ENCODE measurements at regions not wholly inside any gene's neighbourhood (a gene's known extent, or its start where the extent isn't known, plus 50 kb on each side); places are given as distances from the start of the nearest gene placed in this dataset.
"Not testable (repeated sequence)": the region's sequence is repeated elsewhere in the genome, so short reads cannot be mapped to it uniquely, and the experiment has no call there.

DNA sequence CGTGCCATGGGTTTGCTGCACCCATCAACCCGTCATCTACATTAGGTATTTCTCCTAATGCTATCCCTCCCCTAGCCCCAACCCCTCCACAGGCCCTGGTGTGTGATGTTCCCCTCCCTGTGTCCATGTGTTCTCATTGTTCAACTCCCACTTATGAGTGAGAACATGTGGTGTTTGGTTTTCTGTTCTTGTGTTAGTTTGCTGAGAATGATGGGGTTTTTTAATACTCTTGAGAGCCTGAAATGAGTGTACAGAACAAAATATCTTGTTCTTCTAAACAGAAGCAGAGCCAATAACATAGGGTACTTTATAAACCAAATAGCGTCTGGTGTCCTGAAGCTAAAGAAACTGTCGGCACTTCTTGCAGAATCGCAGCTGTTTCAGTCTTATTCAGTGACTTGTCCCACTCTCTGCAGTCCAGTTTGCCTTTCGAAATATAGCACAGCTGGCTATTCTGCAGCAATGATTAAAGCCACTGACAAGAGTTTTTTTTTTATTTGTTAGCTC lies 52.1 kb downstream of the GASK1B start:
- TF ChIP-seq, protein P1, sequence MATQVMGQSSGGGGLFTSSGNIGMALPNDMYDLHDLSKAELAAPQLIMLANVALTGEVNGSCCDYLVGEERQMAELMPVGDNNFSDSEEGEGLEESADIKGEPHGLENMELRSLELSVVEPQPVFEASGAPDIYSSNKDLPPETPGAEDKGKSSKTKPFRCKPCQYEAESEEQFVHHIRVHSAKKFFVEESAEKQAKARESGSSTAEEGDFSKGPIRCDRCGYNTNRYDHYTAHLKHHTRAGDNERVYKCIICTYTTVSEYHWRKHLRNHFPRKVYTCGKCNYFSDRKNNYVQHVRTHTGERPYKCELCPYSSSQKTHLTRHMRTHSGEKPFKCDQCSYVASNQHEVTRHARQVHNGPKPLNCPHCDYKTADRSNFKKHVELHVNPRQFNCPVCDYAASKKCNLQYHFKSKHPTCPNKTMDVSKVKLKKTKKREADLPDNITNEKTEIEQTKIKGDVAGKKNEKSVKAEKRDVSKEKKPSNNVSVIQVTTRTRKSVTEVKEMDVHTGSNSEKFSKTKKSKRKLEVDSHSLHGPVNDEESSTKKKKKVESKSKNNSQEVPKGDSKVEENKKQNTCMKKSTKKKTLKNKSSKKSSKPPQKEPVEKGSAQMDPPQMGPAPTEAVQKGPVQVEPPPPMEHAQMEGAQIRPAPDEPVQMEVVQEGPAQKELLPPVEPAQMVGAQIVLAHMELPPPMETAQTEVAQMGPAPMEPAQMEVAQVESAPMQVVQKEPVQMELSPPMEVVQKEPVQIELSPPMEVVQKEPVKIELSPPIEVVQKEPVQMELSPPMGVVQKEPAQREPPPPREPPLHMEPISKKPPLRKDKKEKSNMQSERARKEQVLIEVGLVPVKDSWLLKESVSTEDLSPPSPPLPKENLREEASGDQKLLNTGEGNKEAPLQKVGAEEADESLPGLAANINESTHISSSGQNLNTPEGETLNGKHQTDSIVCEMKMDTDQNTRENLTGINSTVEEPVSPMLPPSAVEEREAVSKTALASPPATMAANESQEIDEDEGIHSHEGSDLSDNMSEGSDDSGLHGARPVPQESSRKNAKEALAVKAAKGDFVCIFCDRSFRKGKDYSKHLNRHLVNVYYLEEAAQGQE (IDR thresholded peaks at IDR 0.05; ENCODE audit: insufficient replicate concordance, low read depth): not testable (repeated sequence)
- TF ChIP-seq, protein P2, sequence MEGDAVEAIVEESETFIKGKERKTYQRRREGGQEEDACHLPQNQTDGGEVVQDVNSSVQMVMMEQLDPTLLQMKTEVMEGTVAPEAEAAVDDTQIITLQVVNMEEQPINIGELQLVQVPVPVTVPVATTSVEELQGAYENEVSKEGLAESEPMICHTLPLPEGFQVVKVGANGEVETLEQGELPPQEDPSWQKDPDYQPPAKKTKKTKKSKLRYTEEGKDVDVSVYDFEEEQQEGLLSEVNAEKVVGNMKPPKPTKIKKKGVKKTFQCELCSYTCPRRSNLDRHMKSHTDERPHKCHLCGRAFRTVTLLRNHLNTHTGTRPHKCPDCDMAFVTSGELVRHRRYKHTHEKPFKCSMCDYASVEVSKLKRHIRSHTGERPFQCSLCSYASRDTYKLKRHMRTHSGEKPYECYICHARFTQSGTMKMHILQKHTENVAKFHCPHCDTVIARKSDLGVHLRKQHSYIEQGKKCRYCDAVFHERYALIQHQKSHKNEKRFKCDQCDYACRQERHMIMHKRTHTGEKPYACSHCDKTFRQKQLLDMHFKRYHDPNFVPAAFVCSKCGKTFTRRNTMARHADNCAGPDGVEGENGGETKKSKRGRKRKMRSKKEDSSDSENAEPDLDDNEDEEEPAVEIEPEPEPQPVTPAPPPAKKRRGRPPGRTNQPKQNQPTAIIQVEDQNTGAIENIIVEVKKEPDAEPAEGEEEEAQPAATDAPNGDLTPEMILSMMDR (IDR thresholded peaks at IDR 0.05; ENCODE audit: insufficient read depth, low read length): not testable (repeated sequence)
- TF ChIP-seq POLR2AphosphoS5 (IDR thresholded peaks at IDR 0.05; ENCODE audit: low read depth); SPI1 (IDR thresholded peaks at IDR 0.05; ENCODE audit: borderline replicate concordance, low read depth); GABPA (IDR thresholded peaks at IDR 0.05; ENCODE audit: low read depth): not testable (repeated sequence)

All from HL-60 (cell line).